ENCODE measurements at regions not wholly inside any gene's neighbourhood (a gene's known extent, or its start where the extent isn't known, plus 50 kb on each side); places are given as distances from the start of the nearest gene placed in this dataset.
"Not testable (repeated sequence)": the region's sequence is repeated elsewhere in the genome, so short reads cannot be mapped to it uniquely, and the experiment has no call there.

DNA sequence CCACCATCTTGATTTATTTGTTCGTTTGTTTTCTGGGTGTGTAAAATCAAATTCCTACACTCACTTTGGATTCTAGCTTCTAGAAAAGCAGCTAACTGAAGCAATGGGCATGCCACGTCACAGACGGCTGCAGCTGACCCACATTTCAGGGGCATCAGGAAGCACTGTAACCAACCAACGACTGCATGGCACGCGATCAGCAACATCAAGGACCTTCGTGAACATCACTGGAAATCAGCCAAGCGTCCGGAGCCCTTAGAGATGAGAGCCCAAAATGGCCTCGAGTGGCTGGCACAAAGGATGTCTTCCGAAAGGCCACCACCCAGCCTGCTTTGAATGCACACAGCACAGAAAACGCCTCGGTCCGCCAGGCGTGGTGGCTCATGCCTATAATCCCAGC is 191.1 kb downstream of the OLFM1 start:
- DNase-seq, result no peak

DNA sequence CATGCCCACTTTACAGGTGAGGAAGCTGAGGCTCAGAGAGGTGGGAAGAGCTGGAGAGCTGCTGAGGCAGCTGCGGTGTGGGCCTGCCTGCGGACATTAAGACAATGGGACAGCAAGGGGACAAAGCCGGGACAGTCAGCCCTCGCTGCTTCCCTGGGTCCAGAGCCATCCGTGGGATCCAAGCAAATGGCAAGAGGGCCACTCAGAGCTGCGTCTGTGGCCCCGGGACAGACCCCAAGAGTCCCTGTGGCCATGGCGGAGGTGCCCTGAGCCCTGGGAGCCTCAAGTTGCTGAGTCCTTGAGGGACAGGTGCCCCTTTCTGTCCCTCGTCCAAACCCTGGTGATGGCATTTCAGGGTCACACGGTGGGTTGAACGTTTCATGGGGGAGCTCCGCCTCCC is 191.9 kb downstream of the OLFM1 start:
- no peak for DNase-seq

DNA sequence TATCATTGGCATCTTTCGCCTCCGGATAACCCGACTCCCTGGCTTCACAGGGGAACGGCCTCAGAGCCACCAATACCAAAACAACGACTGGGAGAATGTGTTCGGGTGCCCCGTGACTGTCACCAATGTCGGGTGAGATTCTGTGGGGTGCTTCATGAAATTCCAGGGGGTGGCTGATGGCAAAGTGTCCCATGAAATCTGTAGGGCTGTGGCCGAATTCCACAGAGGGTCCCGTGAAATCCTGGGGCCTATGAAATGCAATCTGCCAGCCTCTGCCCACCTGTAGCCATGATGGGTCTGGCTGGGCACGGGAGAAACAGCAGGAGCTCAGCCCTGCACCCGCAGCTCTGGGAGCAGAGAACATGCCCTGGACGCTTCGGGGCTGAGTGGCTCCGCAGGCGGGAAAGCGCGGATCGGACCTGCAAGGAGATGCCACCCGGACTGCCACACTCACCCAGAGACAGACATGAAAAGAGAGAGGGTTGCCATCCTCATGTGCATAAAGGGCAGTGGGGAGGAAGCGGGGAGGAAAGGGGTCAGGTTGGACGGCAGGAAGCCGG is 192.4 kb downstream of the OLFM1 start:
- DNase-seq, result no peak

DNA sequence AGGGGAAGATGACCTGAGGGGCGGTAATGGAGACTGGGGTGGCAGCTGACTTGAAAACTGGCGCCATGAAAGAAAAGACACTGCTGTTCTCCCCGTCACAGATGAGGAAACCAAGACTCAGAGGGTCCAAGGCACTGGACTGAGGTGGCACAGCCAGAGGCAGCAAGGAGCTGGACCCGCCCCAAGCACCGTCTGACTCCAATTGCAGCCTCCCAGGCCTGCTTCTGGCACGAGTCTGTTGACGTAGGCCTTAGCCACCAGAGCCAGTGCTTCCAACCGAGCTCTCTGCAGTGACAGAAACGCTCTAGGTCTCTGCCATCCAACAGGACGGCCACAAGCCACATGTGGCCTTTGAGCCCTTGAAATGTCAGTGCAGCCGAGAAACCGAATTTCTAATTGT is 193.2 kb downstream of the OLFM1 start:
- DNase-seq, result no peak

DNA sequence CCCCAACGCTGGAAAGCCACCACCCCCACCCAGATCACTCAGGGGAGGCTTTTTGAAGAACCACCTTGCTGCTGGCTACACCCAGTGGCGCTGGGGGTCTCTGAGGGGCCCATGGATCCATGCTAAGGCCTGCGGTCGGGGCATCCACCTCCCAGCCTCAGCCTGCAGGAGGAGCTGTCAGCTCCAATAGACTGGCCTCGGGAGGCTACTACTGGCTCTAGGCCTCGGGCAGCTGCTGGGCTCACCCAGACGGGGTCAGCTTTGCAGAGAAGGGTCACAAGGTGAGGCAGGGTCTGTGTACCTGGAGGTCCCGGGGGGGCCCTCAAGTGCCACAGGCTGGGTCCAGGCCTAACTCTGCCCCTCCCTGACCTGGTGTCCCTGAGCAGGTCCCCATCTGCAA is 193.7 kb downstream of the OLFM1 start:
- DNase-seq, result no peak

DNA sequence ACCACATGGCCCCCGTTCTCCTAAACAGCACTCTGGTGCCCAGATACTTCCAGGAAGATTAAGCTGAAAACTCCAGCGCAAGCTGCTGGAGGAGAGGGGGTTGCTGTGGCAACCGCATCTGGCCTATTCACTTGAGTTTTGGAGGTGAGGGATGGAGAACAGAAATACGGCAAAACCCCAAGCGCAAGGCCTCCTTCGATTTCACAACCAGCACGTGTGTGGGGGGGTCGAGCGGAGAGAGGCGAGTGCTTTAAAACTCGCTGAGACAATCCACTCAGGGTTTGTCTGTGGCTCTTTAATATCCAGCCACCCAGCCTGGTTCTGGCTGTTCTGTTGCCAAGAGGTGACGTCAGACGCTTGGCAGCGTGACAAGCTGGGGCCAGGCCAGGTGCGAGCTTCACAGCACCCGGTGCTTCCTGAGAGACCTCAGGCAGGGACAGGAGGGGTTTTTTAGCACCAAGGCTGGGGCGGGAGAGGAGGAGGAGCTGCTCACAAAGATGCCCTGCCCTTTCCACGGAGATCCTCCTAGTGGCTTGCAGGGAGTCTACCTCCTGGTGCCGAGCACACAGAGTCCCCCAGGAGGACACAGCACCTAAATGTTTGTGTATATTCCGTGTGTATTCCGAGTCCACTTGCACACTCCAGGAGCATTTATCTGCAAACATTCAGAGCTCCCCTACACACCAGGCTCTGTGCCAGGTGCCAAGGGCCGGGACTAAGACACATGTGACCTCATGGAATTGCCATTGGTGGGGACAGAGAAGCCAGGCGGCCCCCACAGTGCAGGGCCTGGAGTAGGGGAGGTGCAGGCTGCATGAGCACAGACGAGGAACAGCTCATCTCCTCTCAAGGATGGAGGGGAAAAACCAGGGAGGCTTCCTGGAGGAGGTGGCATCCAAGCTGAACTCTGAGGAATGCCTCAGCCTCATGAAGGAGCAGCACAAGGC is 194.6 kb downstream of the OLFM1 start:
- no peak for DNase-seq

DNA sequence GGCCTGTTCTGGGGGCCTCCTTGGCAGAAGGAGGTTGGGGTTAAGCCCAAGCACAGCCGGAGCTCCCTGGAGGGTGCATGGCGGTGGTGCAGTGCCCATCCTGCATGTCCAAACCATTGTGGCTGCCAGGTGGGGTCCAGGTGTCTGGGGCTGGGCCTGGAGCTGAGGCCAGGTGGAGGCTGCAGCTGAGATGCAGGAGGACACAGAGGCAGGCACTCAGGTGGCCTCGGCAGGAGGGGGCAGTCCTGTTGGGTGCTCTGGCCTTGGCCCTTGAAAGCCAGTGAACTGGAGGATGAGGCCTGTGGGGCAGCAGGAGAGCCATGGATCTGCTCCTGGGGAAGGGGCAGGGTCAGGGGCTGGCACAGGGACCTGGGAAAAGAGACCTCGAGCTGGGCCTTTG is 195.3 kb downstream of the OLFM1 start:
- DNase-seq, result no peak

DNA sequence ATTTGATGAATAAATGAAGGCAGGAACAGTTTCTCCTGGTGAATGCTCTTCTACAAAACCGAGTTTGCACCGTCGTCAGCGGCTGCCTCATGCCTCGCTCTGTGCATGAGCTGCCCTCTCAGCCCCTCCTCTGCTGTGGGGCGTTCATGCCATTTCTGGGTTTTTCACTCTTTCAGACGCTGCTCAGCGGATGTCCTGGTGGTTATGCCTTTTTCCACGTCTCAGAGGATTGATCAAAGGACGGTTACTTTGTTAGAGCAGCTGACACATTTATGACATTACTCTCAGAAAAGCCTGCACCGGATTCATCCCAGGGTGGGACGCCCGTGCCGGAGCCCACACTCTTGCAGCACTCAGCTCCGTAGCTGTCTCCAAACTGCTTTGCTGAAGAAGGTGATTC is 195.9 kb upstream of the PPP1R26 start:
- DNase-seq, result no peak

DNA sequence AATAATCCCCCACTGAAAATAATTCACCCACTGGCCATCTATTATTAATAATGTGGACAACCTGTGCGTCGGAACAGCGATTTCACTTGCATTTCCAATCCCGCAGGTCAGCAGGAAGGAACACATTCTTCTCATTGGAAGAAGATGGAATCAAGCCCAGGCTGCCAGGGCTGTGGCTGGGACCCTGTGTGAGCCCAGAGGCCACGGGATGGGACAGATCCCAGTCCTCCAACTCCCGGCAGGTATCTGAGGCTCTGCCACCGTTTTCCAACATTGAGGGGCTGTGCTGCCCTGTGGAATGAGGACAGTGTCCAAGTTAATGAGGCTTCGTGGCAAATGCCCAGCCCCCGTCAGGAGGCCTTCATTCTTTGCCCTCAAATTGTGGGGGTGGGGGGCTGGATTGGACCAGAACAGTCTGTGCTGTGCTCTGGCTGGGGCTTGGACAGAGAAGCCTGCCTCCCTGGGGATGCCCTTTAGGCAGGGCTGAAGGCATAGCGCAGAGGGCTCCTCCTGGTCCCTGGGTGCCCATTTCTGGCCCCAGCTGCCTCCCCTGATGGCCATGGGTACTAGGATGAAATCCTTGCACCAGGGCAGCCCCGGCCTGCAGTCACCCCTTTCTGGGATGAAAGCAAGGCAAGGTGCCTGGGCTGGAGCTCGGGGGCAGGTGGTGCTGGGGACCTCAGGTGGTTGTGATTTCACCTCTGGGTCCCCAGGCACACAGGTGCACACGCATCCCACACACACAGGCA is 195.0 kb upstream of the PPP1R26 start:
- DNase-seq, result no peak

DNA sequence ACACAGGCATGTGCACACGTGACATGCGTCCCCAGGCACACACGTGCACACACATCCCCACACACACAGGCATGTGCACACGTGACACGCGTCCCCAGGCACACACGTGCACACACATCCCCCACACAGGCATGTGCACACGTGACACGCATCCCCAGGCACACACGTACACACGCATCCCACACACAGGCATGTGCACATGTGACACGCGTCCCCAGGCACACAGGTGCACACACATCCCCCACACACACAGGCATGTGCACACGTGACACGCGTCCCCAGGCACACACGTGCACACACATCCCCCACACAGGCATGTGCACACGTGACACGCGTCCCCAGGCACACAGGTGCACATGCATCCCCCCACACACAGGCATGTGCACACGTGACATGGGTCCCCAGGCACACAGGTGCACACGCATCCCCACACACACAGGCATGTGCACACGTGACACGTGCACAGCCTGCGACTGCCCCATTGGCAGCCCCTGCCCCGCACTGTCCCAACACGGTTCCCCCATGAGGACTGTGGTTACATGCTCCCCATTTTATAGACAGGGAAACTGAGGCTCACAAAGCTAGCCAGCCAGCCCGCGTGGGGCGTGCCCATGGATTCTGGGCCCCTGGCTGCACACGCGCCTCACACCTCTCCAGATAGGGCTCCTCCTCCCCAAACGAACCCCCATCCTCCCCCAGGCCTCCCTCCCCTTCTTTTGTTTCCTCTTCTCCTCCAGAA is 193.2 kb upstream of the PPP1R26 start:
- DNase-seq, result not testable (repeated sequence)

DNA sequence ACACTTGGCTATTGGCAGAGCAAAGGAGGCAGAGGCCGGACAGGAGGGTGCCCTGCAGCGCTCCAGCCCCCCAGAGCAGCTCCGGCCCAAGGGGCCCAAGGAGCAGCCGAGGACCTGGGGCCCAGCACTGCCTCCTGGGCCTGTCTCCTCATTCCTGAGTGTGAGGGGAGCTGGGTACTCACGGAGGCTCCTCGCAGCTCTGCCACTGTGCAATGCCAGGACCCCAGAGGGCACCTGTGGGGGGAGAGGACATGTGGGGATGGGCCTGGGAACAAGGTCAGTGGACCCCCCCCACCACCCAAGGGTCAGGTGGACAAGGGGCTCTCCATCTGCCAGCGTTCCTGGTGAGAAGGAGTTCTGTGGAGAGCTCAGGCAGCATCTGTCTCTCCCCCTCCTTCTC is 192.6 kb upstream of the PPP1R26 start:
- no peak for DNase-seq

DNA sequence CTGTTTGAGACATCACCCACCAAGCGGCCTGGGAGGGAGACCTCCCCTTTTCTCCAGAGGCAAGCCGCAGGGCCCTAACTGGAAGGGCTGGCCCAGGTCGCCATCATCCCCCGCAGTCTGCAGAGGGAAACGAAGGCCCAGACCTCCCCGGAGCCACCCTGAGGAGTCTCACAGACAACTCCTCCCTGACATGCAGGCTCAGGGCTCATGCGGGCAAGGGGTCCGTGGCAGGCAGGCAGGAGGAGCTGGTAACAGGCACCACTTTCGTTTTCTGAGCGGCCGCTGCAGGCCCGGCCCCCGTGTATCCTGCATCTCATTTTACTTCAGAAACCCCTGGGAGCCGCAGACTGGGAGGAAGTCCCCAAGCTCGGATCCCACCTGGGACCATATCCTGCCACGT is 192.0 kb upstream of the PPP1R26 start:
- DNase-seq, result no peak

DNA sequence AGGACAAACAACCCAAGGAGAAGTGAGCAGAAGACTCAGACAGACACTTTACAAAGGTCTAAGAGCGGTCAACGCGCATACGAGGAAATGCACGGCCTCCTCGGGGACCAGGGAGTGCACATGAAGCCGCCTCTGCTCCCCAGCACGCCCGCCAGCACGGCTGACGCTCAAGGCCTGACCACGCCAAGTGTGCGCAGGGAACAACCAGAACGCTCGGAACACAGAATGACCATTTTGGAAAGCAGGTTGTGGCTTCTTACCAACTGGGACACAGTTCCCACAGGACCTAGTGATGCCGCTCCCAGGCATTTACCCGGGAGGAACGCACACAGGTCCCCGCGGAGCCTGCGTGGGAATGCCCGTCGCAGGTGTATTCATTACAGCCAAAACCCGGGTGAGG is 191.5 kb upstream of the PPP1R26 start:
- DNase-seq, result no peak

DNA sequence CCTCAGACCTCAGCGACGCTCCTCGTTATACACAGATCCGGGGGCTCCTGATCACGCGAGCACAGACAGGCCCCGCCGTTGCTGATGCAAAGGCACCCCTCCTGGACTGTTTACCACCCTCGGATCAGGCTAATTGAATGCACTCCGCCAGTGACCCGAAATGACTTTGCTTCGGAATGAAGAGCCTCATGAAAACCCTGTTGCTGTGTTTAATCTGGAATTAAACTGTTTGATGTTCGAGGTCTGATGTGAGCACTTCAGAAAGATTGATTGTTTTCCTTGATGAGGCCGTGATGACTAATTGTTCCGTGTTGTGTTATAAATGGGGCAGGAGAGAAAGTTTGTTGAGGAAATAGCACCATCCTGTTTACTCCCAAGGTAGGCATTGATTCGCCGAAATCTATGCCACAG is 190.5 kb upstream of the PPP1R26 start:
- no peak for DNase-seq

DNA sequence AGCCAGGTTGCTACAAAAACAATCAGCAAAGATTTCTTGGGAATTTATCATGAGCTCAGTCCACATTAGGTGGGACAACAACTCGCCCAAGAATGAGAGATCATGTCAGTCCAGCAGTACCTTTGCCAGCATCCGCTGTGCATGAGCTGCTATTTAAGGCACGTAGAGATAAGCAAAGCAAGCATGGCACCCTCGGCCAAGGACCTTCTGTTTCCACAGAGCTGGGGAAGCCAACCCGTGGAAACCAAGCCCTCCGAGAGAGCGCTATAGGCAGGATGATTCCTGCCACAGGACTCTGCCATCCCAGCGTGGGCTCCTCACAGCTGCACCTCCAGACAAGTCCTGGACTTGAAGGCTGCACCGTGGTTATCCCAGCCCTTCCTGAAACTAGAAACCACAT is 189.5 kb upstream of the PPP1R26 start:
- DNase-seq, result no peak

DNA sequence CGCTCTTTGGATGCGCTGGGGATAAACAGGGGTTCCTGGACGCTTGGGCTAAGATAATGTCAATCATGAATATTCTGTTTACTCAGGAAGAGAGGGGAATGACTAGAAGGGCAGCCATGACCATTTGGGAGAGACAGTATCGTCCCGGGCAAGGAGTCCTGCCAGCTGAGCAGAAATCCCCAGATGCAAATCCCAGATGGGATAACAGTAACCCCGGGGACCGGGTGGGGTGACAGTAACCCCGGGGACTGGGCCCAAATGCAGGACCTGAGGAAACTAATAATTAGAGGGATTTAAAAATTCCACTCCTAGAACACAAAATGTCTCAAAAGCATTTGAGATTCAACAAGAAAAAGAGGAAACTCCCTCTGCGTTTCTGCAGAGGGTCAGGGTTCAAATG is 189.0 kb upstream of the PPP1R26 start:
- DNase-seq, result no peak

DNA sequence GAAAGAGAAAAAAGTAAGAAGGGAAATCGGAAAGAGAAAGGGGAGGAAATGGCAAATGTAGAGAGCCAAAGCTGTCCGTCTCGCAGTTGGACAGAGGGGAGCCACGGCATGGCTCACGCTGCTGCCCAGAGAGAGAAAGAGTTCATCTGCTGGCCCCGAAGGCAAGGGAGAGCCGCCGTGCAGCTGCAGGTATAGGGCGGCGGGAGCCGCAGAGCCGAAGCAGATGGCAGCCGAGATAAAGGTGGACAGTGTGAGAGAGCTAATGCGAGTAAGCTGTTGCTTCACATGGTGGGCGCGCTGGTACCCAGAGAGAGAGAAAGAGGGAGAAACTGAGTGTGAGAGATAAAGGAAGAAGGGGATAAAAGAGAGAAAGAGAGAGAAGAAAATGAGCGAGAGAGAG is 188.4 kb upstream of the PPP1R26 start:
- no peak for DNase-seq

DNA sequence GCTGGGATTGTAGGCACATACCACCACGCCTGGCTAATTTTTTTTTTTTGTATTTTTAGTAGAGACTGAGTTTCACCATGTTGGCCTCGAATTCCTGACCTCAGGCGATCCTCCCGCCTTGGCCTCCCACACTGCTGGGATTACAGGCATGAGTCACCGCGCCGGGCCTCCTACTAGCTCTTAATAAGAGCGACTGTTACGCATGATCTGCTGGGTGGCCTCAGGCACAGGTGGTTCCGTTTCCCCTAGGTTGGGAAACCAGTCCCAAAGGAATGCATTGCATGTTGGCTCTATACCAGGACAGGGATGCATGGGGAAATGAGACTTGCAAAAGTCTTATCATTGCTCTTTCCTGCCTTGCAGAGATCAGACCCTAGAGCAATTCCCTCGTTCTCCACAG is 184.7 kb upstream of the PPP1R26 start:
- DNase-seq, result no peak

DNA sequence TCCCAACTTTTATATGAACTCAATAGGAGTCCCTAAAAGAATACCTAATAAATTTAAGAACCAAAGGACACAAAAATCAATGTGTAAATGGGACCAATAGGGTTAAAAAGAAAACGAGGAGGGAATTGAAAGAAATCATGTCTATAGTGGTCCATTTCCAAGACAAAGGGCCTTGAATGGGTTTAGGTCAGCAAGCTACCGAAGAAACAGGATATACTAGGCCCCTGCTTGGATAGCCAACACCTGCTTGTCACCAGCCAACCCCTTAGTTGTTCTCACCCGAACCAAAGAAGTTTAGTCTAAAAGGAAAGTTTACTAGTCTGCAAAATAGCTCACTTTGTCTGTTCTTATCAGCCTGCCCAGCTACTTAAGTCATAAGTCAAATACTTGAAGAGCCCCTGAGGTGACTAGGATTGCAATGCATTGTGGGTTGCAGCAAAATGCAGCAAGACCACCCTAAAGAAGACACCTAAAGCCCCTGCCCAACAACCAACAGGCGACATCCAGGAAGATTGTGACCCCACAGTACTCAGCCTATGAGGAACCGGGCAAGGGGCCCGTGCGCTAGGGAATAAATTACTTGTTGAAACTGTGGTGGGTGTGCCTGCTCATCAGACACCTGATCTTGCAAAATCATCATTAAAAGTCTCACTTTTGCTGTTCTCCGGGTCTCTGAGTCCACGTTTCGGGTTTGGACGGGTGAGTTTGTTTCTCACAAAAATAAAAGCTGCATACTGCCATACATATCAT is 183.9 kb upstream of the PPP1R26 start:
- DNase-seq, result no peak

DNA sequence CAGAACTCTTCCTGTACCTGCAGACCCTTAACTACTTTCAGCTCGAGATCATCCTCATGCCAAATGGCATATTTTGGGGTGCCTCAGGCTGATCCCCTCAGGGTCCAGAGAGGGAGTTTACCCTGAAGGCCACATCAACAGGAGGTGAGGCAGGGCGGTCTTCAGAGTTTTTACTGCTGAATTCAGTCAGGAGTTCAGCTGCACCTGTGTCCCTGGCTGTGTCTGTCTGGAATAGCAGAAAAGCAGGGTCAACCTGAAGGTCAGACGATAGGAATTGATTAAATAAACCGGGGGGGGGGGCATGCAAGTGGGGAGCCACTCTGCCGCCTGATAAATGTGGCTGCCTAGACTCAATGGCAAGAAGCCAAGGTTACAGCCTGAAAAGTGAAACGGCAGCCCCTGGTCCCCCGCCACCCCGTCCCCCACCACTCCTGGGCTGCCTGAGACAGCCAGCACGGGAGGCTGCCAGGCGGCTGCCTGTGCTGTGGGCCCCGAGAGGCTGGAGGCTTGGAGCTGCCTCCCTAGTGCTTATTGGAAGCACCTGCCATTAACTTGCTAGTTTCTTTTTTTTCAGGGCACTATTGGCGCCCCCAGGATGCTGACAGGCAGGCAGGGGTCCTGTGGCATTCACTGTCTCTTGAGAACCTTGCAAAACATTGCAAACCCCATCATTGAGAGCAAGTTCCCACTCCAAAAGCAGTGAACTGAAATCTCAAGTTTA is 182.7 kb upstream of the PPP1R26 start:
- no peak for DNase-seq

DNA sequence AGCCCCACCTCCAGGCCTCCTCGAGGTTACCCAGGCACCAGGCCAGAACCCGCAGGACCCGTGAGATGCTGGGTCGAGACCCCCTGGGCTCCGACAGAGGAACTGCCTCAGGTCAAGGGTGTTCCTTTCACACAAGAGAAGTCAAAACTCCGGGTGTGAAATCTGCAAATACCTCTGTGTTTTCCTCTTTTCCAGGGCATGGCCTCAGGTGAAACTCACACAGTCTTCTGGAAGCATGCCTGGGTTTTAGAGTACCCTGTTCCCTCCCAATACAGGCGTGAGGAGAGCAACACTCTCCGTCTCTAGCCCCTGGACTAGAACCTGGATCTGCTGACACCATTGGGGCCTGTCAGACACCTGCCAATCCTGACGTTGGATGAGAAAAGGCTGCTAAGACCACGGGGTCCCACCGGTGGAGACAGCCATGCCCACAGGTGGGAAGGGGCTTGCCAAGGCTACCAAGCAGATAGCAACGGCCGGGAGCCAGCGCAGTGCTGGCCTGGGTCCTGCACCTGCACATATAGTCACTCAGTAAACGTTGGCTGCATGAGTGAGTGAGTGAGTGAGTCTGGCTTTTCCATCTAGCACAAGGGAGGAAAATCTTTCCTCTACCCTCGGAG is 182.0 kb upstream of the PPP1R26 start:
- no peak for DNase-seq

Measured in Kasumi-1 (cell line).